GM12878 (cell line): ENCODE measurements at regions not wholly inside any gene's neighbourhood (a gene's known extent, or its start where the extent isn't known, plus 50 kb on each side); places are given as distances from the start of the nearest gene placed in this dataset.

Experiments used
- ATAC-seq: fragments of 200-7000 bp; cut with Tn5 transposase; 3 replicates; pipeline ENCODE4 v1.9.1; 2020; ENCODE audit warnings: mild to moderate bottlenecking, moderate library complexity
- BruUV-seq: library from RNA; stranded (reverse); fragments of 400-500 nt; replicated peaks from 2 replicates; lab custom pipeline; 2021; lab: Mats Ljungman, UMichigan
- CTCF ChIA-PET: fragments of 300-600 bp; sonication (Branson Sonifier 250); formaldehyde crosslinking; extraction: SDS; loops from one replicate; lab custom pipeline; 2021; ENCODE audit warnings: inconsistent platforms; lab: Yijun Ruan, JAX
- POLR2A ChIA-PET: fragments of 350-600 bp; formaldehyde crosslinking; extraction: SDS; loops from one replicate; lab custom pipeline; 2021; ENCODE audit warnings: inconsistent platforms; lab: Charles Lee
- RAD21 ChIA-PET: fragments of 300-600 bp; sonication (Branson Sonifier 250); formaldehyde crosslinking; loops from one replicate; lab custom pipeline; 2023; ENCODE audit warnings: antibody characterized with exemption; ENCODE audit not compliant: unreplicated experiment; lab: Charles Lee
- SMC1A ChIA-PET: fragments of 300-600 bp; sonication (Branson Sonifier 250); formaldehyde crosslinking; loops from one replicate; lab custom pipeline; 2023; ENCODE audit not compliant: unreplicated experiment, uncharacterized antibody; lab: Charles Lee
- DNase-seq: peaks from one replicate; pipeline ENCODE4 v3.0.0-alpha.2; 2011; ENCODE audit warnings: low read depth, low spot score
- FAIRE-seq: peaks from 3 replicates; lab custom pipeline; 2011; peaks lifted over from hg19 to GRCh38; lab: Jason Lieb, UNC
- H2AFZ ChIP-seq: 2 replicates; pipeline ENCODE4 v1.6.0; 2011; ENCODE audit warnings: low read depth, low read length, control low read depth; ENCODE audit not compliant: control insufficient read depth
- H3K27ac ChIP-seq: 2 replicates; pipeline ENCODE4 v1.5.1; 2011; ENCODE audit warnings: control low read depth; ENCODE audit not compliant: control insufficient read depth, insufficient read depth
- H3K27me3 ChIP-seq, 2 experiments: replicated peaks in 1 of 2; 2 replicates each; pipeline versions ENCODE4 v1.6.0 to v1.6.1; 2011; ENCODE audit warnings: low read length in 1 of 2; ENCODE audit not compliant: control insufficient read depth in 2 of 2, insufficient read depth in 2 of 2
- H3K36me3 ChIP-seq, 2 experiments: 2 replicates each; pipeline ENCODE4 v1.5.1; 2011; ENCODE audit warnings: low read length in 1 of 2; ENCODE audit not compliant: control insufficient read depth in 2 of 2, insufficient read depth in 2 of 2
- H3K4me1 ChIP-seq: 2 replicates; pipeline ENCODE4 v1.6.1; 2011; ENCODE audit warnings: mild to moderate bottlenecking, low read length, moderate library complexity, mixed read lengths; ENCODE audit not compliant: control insufficient read depth, insufficient read depth
- H3K4me2 ChIP-seq: 2 replicates; pipeline ENCODE4 v1.6.0; 2011; ENCODE audit warnings: control low read depth; ENCODE audit not compliant: control insufficient read depth, insufficient read depth
- H3K4me3 ChIP-seq: fragments of 200-600 bp; sonication (generic); 2 replicates; pipeline ENCODE4 v1.5.1; 2016
- H3K79me2 ChIP-seq: 2 replicates; pipeline ENCODE4 v1.6.0; 2011; ENCODE audit warnings: low read length; ENCODE audit not compliant: control insufficient read depth, insufficient read depth
- H3K9ac ChIP-seq: 2 replicates; pipeline ENCODE4 v1.8.0; 2011; ENCODE audit warnings: low read length, control low read depth, mixed read lengths; ENCODE audit not compliant: control insufficient read depth, insufficient read depth
- H3K9me3 ChIP-seq: replicated peaks from 3 replicates; pipeline ENCODE4 v1.5.1; 2011; ENCODE audit warnings: mild to moderate bottlenecking, low read length; ENCODE audit not compliant: control insufficient read depth, insufficient read depth
- H4K20me1 ChIP-seq: 2 replicates; pipeline ENCODE4 v1.6.0; 2011; ENCODE audit not compliant: control insufficient read depth, insufficient read depth
- BMI1 ChIP-seq: fragments of 450-650 bp; IDR thresholded peaks from 2 replicates; pipeline ENCODE4 v1.6.1; 2016; ENCODE audit warnings: mild to moderate bottlenecking, moderate library complexity, borderline replicate concordance
- CBFB ChIP-seq: IDR thresholded peaks from 2 replicates; pipeline ENCODE4 v1.6.1; 2016; ENCODE audit warnings: antibody characterized with exemption, low read depth
- CBX3 ChIP-seq: fragments of 200-600 bp; sonication (generic); IDR thresholded peaks from 2 replicates; pipeline ENCODE4 v1.6.1; 2016; ENCODE audit warnings: low read depth, borderline replicate concordance
- CHD4 ChIP-seq: fragments of 200-600 bp; sonication (generic); IDR thresholded peaks from 2 replicates; pipeline ENCODE4 v1.6.1; 2016; ENCODE audit warnings: mild to moderate bottlenecking
- MEF2B ChIP-seq: fragments of 450-650 bp; IDR thresholded peaks from 2 replicates; pipeline ENCODE4 v1.6.1; 2018; ENCODE audit warnings: mild to moderate bottlenecking, moderate library complexity; ENCODE audit not compliant: partially characterized antibody, poor library complexity, severe bottlenecking
- MXI1 ChIP-seq: fragments of 150-350 bp; IDR thresholded peaks from 2 replicates; pipeline ENCODE4 v1.6.1; 2011; ENCODE audit warnings: low read depth, mild to moderate bottlenecking, inconsistent platforms, low read length, improper control_type of control experiment
- NBN ChIP-seq: fragments of 450-650 bp; IDR thresholded peaks from 2 replicates; pipeline ENCODE4 v1.6.1; 2016
- NFIC ChIP-seq: IDR thresholded peaks from 2 replicates; pipeline ENCODE4 v1.6.1; 2012; ENCODE audit warnings: low read depth, mild to moderate bottlenecking, inconsistent platforms, low read length, moderate library complexity
- NFXL1 ChIP-seq: fragments of 450-650 bp; IDR thresholded peaks from 2 replicates; pipeline ENCODE4 v1.6.1; 2017; ENCODE audit warnings: antibody characterized with exemption, mild to moderate bottlenecking, borderline replicate concordance
- RFX5 ChIP-seq: IDR thresholded peaks from 2 replicates; pipeline ENCODE4 v1.6.1; 2011; ENCODE audit warnings: low read depth, low read length, improper control_type of control experiment
- RUNX3 ChIP-seq: IDR thresholded peaks from 2 replicates; pipeline ENCODE4 v1.6.1; 2012; ENCODE audit warnings: low read length, inconsistent platforms
- SMAD5 ChIP-seq: IDR thresholded peaks from 2 replicates; pipeline ENCODE4 v1.6.1; 2016; ENCODE audit warnings: antibody characterized with exemption, low read depth
- SREBF1 ChIP-seq: IDR thresholded peaks from 2 replicates; pipeline ENCODE4 v1.6.1; 2012; ENCODE audit warnings: mild to moderate bottlenecking, low read length
- YY1 ChIP-seq: IDR thresholded peaks from 2 replicates; pipeline ENCODE4 v1.6.1; 2011; ENCODE audit warnings: low read depth, mild to moderate bottlenecking, low read length
- ZNF24 ChIP-seq: fragments of 450-650 bp; IDR thresholded peaks from 2 replicates; pipeline ENCODE4 v1.6.1; 2017; ENCODE audit warnings: antibody characterized with exemption, mild to moderate bottlenecking
- WGBS: methylation state at CpG from one replicate; pipeline ENCODE4 v1.1.6; 2016; ENCODE audit warnings: low lambda C conversion rate; ENCODE audit not compliant: insufficient replicate concordance, insufficient coverage; ENCODE audit errors: missing lambda C conversion rate; 5-methylcytosine and 5-hydroxymethylcytosine counted together
- in situ Hi-C: fragments of 300-500 bp; cut with MboI; formaldehyde crosslinking; loops from 9 replicates; pipeline ENCODE4 v1.14.3; 2018; ENCODE audit warnings: mixed read lengths
- intact Hi-C: fragments of 100-400 bp; cut with micrococcal nuclease; formaldehyde crosslinking; loops from one replicate; pipeline ENCODE4 v1.14.2; 2022; ENCODE audit not compliant: unreplicated experiment
- TF ChIP-seq, protein P1 (sequence below): fragments of 450-650 bp; IDR thresholded peaks from 2 replicates; pipeline ENCODE4 v1.6.1; 2017; ENCODE audit warnings: borderline replicate concordance

DNA sequence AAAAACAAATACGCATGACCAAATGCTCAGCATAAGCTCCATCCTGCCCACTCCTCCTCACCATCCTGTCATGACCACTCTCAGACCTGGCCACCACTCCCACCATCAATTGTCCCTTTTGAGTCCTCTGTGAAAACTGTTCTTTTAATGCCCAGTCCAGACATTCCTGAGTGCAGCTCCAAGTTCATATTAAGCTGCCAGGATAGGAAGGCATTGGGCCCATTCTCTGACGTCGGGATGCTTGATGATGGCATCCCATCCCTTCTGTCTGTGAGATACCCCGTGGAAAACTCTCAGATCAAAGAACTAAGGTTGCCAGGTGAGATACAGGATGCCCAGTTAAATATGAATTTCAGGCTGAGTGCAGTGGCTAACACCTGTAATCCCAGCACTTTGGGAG lies 89.9 kb upstream of the KIF5B start:
- SMC1A ChIA-PET = no interaction called here

More for the DNA sequence above, 89.9 kb upstream of the KIF5B start:
- Histone ChIP-seq H3K9ac (no peak overlapping the region), H3K9me3 (no peaks in the 10 kb centered on the region), H3K4me1 (peaks cover 16% of the 10 kb centered on the region), H3K4me2 (no peak overlapping the region), H3K79me2 (no peaks in the 10 kb centered on the region), H3K36me3 (no peaks in the 10 kb centered on the region), H2AFZ (no peak overlapping the region), H4K20me1 (no peaks in the 10 kb centered on the region), H3K27ac (no peak overlapping the region), H3K27me3 (no peaks in the 10 kb centered on the region), H3K4me3 (no peak overlapping the region)
- FAIRE-seq = no peak
- ChIA-PET CTCF (no interaction called here), RAD21 (no interaction called here), POLR2A (interaction anchor here (0.5 kb wide), 1 partner anchor 148 kb away, joined by 4 read pairs; no protein-coding TSS in a partner anchor)
- 75% methylated on average over 4 of the region's 4 CpGs for WGBS
- in situ Hi-C loops = no loop called here
- no peak for DNase-seq
- intact Hi-C loops = no loop called here
- no TSS peak for BruUV-seq
- no peak for TF ChIP-seq CBX3
- TF ChIP-seq, protein P1, sequence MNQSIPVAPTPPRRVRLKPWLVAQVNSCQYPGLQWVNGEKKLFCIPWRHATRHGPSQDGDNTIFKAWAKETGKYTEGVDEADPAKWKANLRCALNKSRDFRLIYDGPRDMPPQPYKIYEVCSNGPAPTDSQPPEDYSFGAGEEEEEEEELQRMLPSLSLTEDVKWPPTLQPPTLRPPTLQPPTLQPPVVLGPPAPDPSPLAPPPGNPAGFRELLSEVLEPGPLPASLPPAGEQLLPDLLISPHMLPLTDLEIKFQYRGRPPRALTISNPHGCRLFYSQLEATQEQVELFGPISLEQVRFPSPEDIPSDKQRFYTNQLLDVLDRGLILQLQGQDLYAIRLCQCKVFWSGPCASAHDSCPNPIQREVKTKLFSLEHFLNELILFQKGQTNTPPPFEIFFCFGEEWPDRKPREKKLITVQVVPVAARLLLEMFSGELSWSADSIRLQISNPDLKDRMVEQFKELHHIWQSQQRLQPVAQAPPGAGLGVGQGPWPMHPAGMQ = no peak
- TF ChIP-seq SMAD5 = no peak
- no peak for TF ChIP-seq YY1
- no peak for TF ChIP-seq MEF2B
- no peak for TF ChIP-seq SREBF1
- TF ChIP-seq NBN = no peak
- no peak for TF ChIP-seq NFIC
- TF ChIP-seq CBFB = no peak
- no peak for TF ChIP-seq MXI1
- TF ChIP-seq RFX5 = no peak
- TF ChIP-seq CHD4 = no peak
- no peak for TF ChIP-seq BMI1
- TF ChIP-seq NFXL1 = no peak
- TF ChIP-seq RUNX3 = no peak
- no peak for TF ChIP-seq ZNF24
- ATAC-seq = no peak
